Panc1 (cell line): ENCODE measurements at regions not wholly inside any gene's neighbourhood (a gene's known extent, or its start where the extent isn't known, plus 50 kb on each side); places are given as distances from the start of the nearest gene placed in this dataset.

ENCODE experiments used
- CTCF ChIP-seq: fragments of 450-650 bp; IDR thresholded peaks from 2 replicates; pipeline ENCODE4 v1.5.1; 2017; ENCODE audit warnings: mild to moderate bottlenecking
- POLR2AphosphoS5 ChIP-seq: IDR thresholded peaks from 2 replicates; pipeline ENCODE4 v1.6.1; 2012; ENCODE audit warnings: mild to moderate bottlenecking, low read depth, low read length, moderate library complexity
- REST ChIP-seq, 2 experiments: IDR thresholded peaks; 2 replicates each; pipeline ENCODE4 v1.6.1; 2011 to 2012; ENCODE audit warnings: low read depth in 2 of 2, control low read depth in 1 of 2, low read length in 1 of 2, mild to moderate bottlenecking in 1 of 2, moderate library complexity in 1 of 2; ENCODE audit not compliant: insufficient read depth in 1 of 2
- SIN3A ChIP-seq: IDR thresholded peaks from 2 replicates; pipeline ENCODE4 v1.6.1; 2012; ENCODE audit warnings: low read depth, mild to moderate bottlenecking, low read length, moderate library complexity, borderline replicate concordance; ENCODE audit not compliant: insufficient read depth

GRCh38 chrX:9342561-9343051 lies 122.3 kb upstream of the TBL1X start:
- TF ChIP-seq CTCF, result no peak
- TF ChIP-seq REST (IDR thresholded peaks at IDR 0.05; ENCODE audit: insufficient read depth in 1 of 2, low read depth in 2 of 2, low read length in 1 of 2), result no peak
- TF ChIP-seq POLR2AphosphoS5, result no peak
- no peak for TF ChIP-seq SIN3A
